ENCODE measurements at regions not wholly inside any gene's neighbourhood (a gene's known extent, or its start where the extent isn't known, plus 50 kb on each side); places are given as distances from the start of the nearest gene placed in this dataset.
"Not testable (repeated sequence)": the region's sequence is repeated elsewhere in the genome, so short reads cannot be mapped to it uniquely, and the experiment has no call there.

DNA sequence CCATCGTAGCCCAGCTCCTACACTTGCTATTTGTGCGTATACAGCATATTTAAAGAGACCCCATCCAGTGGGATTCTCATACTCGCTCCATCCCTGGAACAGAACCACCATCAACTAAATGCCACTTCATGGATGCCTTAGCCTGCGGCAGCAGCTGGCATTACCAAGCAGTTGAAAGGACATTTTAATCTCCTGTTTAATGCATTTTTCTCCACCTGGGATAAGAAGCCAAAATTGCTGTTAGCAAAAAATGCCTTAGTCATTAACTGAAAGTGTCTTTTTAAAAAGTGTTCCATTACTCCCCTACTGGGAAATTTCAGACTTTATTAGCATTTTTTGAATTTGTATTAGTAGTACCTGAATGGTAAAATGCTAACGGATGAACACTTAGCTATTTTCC is 662.6 kb upstream of the MEF2C start:
- Histone ChIP-seq H3K27ac (ENCODE audit: low read depth, low read length) (no peak overlapping the region), H3K9me3 (ENCODE audit: control insufficient read depth in 1 of 2, low read length in 2 of 2) (no peaks in the 10 kb centered on the region), H3K9ac (ENCODE audit: low read depth in 1 of 2, low read length in 2 of 2) (no peak overlapping the region), H3K27me3 (ENCODE audit: control insufficient read depth in 1 of 2, insufficient read depth in 2 of 2, low read length in 2 of 2) (no peaks in the 10 kb centered on the region), H3K4me3 (ENCODE audit: low read depth in 1 of 2, low read length in 2 of 2) (no peak overlapping the region), H3K4me1 (ENCODE audit: control insufficient read depth in 1 of 2, insufficient read depth in 2 of 2, low read length in 2 of 2) (no peaks in the 10 kb centered on the region), H3K36me3 (ENCODE audit: control insufficient read depth in 1 of 2, insufficient read depth in 2 of 2, low read length in 2 of 2) (no peaks in the 10 kb centered on the region)

DNA sequence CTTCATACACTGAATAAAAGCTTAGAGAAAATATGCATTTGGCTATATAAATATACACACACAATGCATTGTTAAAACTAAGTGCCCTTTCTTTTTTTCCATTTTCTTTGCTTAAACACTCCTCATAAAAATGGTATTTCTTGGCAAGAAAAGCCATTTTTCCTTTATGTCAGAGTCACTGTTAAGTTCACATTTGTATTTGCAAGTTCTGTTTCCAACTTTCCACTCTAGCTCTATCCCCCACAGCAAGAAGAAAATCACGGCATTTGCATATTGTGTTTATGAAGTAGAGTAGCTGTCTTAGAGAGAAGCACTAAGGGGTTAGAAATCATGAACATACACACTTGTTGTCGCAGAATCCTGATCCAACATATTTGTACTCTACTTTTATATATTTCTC is 662.1 kb upstream of the MEF2C start:
- Histone ChIP-seq H3K36me3 (ENCODE audit: control insufficient read depth in 1 of 2, insufficient read depth in 2 of 2, low read length in 2 of 2) (no peaks in the 10 kb centered on the region), H3K9me3 (ENCODE audit: control insufficient read depth in 1 of 2, low read length in 2 of 2) (no peaks in the 10 kb centered on the region), H3K9ac (ENCODE audit: low read depth in 1 of 2, low read length in 2 of 2) (no peak overlapping the region), H3K4me3 (ENCODE audit: low read depth in 1 of 2, low read length in 2 of 2) (no peak overlapping the region), H3K27me3 (ENCODE audit: control insufficient read depth in 1 of 2, insufficient read depth in 2 of 2, low read length in 2 of 2) (no peaks in the 10 kb centered on the region), H3K4me1 (ENCODE audit: control insufficient read depth in 1 of 2, insufficient read depth in 2 of 2, low read length in 2 of 2) (no peaks in the 10 kb centered on the region), H3K27ac (ENCODE audit: low read depth, low read length) (no peak overlapping the region)

DNA sequence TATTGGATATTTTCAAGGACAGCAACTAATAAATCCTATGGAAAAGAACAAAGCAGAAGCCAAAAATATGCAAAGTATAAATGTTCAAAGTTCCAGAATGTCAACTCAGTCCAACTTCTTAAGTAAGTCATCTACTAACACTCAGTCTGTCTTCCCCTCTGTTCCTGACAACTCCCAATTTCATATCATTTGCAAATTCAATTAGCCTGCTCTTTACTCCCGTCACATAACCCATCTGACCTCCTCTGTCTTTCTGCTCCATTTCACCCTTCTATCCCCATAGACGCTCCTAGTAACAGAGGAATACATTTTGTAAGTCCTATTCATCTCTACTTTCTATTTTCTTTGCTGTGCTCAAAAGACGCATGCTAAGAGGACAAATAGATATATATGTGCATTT is 659.8 kb upstream of the MEF2C start:
- no peak overlapping the region for H3K27ac ChIP-seq (ENCODE audit: low read depth, low read length)
- no peaks in the 10 kb centered on the region for H3K9me3 ChIP-seq (ENCODE audit: control insufficient read depth in 1 of 2, low read length in 2 of 2)
- H3K36me3 ChIP-seq (ENCODE audit: control insufficient read depth in 1 of 2, insufficient read depth in 2 of 2, low read length in 2 of 2): no peaks in the 10 kb centered on the region
- no peaks in the 10 kb centered on the region for H3K27me3 ChIP-seq (ENCODE audit: control insufficient read depth in 1 of 2, insufficient read depth in 2 of 2, low read length in 2 of 2)
- no peak overlapping the region for H3K4me3 ChIP-seq (ENCODE audit: low read depth in 1 of 2, low read length in 2 of 2)
- H3K9ac ChIP-seq (ENCODE audit: low read depth in 1 of 2, low read length in 2 of 2): no peak overlapping the region
- H3K4me1 ChIP-seq (ENCODE audit: control insufficient read depth in 1 of 2, insufficient read depth in 2 of 2, low read length in 2 of 2): no peaks in the 10 kb centered on the region

DNA sequence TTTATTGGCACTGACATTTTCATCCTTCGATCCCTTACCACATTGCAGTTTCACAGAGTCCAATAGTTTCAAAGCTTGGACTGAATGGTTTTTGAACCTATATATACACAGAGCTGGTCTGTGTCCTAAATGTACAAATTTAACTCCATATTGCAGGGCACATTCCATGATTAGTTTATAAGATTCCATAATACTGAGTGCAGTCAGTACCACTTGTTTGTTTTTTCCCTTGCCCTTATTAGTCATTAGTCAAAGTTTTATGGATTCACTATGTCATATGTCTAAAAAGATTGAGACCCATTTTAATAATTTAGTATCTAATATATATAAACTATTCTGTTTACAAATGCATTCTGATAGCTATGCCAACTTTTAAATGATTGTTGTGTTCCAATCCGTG is 654.8 kb upstream of the MEF2C start:
- no peaks in the 10 kb centered on the region for H3K36me3 ChIP-seq (ENCODE audit: control insufficient read depth in 1 of 2, insufficient read depth in 2 of 2, low read length in 2 of 2)
- H3K27me3 ChIP-seq (ENCODE audit: control insufficient read depth in 1 of 2, insufficient read depth in 2 of 2, low read length in 2 of 2): no peaks in the 10 kb centered on the region
- no peaks in the 10 kb centered on the region for H3K4me1 ChIP-seq (ENCODE audit: control insufficient read depth in 1 of 2, insufficient read depth in 2 of 2, low read length in 2 of 2)
- no peak overlapping the region for H3K27ac ChIP-seq (ENCODE audit: low read depth, low read length)
- H3K9ac ChIP-seq (ENCODE audit: low read depth in 1 of 2, low read length in 2 of 2): no peak overlapping the region
- no peak overlapping the region for H3K4me3 ChIP-seq (ENCODE audit: low read depth in 1 of 2, low read length in 2 of 2)
- no peaks in the 10 kb centered on the region for H3K9me3 ChIP-seq (ENCODE audit: control insufficient read depth in 1 of 2, low read length in 2 of 2)

DNA sequence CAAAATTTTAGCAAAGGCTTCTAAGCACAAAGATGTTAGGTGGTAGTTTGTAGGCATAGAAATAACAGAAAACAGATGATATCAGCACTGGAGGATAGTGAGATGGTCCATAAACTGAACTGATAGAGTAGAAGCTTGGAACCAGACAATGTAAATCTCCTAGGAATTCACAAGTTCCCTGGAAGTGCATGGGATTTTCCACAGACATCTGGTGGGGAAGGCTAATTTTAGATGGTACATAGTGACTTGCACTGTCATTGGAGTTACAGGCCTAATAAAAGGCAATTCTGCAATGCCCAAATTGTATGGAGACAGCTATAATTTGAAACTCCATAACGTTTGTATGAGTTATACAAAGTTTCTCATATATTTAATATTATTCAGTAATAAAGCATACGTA is 653.0 kb upstream of the MEF2C start:
- no peak overlapping the region for H3K9ac ChIP-seq (ENCODE audit: low read depth in 1 of 2, low read length in 2 of 2)
- no peaks in the 10 kb centered on the region for H3K36me3 ChIP-seq (ENCODE audit: control insufficient read depth in 1 of 2, insufficient read depth in 2 of 2, low read length in 2 of 2)
- H3K4me3 ChIP-seq (ENCODE audit: low read depth in 1 of 2, low read length in 2 of 2): no peak overlapping the region
- no peaks in the 10 kb centered on the region for H3K9me3 ChIP-seq (ENCODE audit: control insufficient read depth in 1 of 2, low read length in 2 of 2)
- H3K4me1 ChIP-seq (ENCODE audit: control insufficient read depth in 1 of 2, insufficient read depth in 2 of 2, low read length in 2 of 2): no peaks in the 10 kb centered on the region
- H3K27ac ChIP-seq (ENCODE audit: low read depth, low read length): no peak overlapping the region
- H3K27me3 ChIP-seq (ENCODE audit: control insufficient read depth in 1 of 2, insufficient read depth in 2 of 2, low read length in 2 of 2): no peaks in the 10 kb centered on the region

- no peaks in the 10 kb centered on the region for H3K4me1 ChIP-seq (ENCODE audit: control insufficient read depth in 1 of 2, insufficient read depth in 2 of 2, low read length in 2 of 2)
- H3K27me3 ChIP-seq (ENCODE audit: control insufficient read depth in 1 of 2, insufficient read depth in 2 of 2, low read length in 2 of 2): no peaks in the 10 kb centered on the region
- H3K27ac ChIP-seq (ENCODE audit: low read depth, low read length): no peak overlapping the region
- H3K4me3 ChIP-seq (ENCODE audit: low read depth in 1 of 2, low read length in 2 of 2): no peak overlapping the region
- no peaks in the 10 kb centered on the region for H3K36me3 ChIP-seq (ENCODE audit: control insufficient read depth in 1 of 2, insufficient read depth in 2 of 2, low read length in 2 of 2)
- no peaks in the 10 kb centered on the region for H3K9me3 ChIP-seq (ENCODE audit: control insufficient read depth in 1 of 2, low read length in 2 of 2)
- no peak overlapping the region for H3K9ac ChIP-seq (ENCODE audit: low read depth in 1 of 2, low read length in 2 of 2)
Observed at GRCh38 chr5:89535411-89535810, 652.4 kb upstream of the MEF2C start.

- no peak overlapping the region for H3K4me3 ChIP-seq (ENCODE audit: low read depth in 1 of 2, low read length in 2 of 2)
- H3K27me3 ChIP-seq (ENCODE audit: control insufficient read depth in 1 of 2, insufficient read depth in 2 of 2, low read length in 2 of 2): no peaks in the 10 kb centered on the region
- no peaks in the 10 kb centered on the region for H3K36me3 ChIP-seq (ENCODE audit: control insufficient read depth in 1 of 2, insufficient read depth in 2 of 2, low read length in 2 of 2)
- no peak overlapping the region for H3K9ac ChIP-seq (ENCODE audit: low read depth in 1 of 2, low read length in 2 of 2)
- no peaks in the 10 kb centered on the region for H3K9me3 ChIP-seq (ENCODE audit: control insufficient read depth in 1 of 2, low read length in 2 of 2)
- no peak overlapping the region for H3K27ac ChIP-seq (ENCODE audit: low read depth, low read length)
- H3K4me1 ChIP-seq (ENCODE audit: control insufficient read depth in 1 of 2, insufficient read depth in 2 of 2, low read length in 2 of 2): no peaks in the 10 kb centered on the region
Observed at GRCh38 chr5:89534331-89534730, 651.3 kb upstream of the MEF2C start.

DNA sequence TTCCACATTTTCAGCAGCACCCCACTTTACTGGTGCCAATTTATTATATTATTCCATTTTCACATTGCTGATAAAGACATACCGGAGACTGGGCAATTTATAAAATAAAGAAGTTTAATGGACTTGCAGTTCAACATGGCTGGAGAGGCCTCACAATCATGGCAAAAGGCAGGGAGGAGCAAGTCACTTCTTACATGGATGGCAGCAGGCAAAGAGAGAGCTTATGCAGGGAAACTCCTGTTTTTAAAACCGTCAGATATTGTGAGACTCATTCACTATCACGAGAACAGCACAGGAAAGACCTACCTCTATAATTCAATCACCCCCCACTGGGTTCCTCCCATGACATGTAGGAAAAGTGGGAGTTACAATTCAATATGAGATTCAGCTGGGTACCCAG is 641.8 kb upstream of the MEF2C start:
- Histone ChIP-seq H3K9me3 (ENCODE audit: control insufficient read depth in 1 of 2, low read length in 2 of 2) (no peaks in the 10 kb centered on the region), H3K27ac (ENCODE audit: low read depth, low read length) (no peak overlapping the region), H3K36me3 (ENCODE audit: control insufficient read depth in 1 of 2, insufficient read depth in 2 of 2, low read length in 2 of 2) (no peaks in the 10 kb centered on the region), H3K27me3 (ENCODE audit: control insufficient read depth in 1 of 2, insufficient read depth in 2 of 2, low read length in 2 of 2) (no peaks in the 10 kb centered on the region), H3K4me1 (ENCODE audit: control insufficient read depth in 1 of 2, insufficient read depth in 2 of 2, low read length in 2 of 2) (no peaks in the 10 kb centered on the region), H3K4me3 (ENCODE audit: low read depth in 1 of 2, low read length in 2 of 2) (no peak overlapping the region), H3K9ac (ENCODE audit: low read depth in 1 of 2, low read length in 2 of 2) (no peak overlapping the region)

GRCh38 chr5:89523867-89524266 is 640.9 kb upstream of the MEF2C start:
- H3K27ac ChIP-seq (ENCODE audit: low read depth, low read length); H3K4me3 ChIP-seq (ENCODE audit: low read depth in 1 of 2, low read length in 2 of 2); H3K9ac ChIP-seq (ENCODE audit: low read depth in 1 of 2, low read length in 2 of 2); H3K9me3 ChIP-seq (ENCODE audit: control insufficient read depth in 1 of 2, low read length in 2 of 2); H3K4me1 ChIP-seq (ENCODE audit: control insufficient read depth in 1 of 2, insufficient read depth in 2 of 2, low read length in 2 of 2); H3K27me3 ChIP-seq (ENCODE audit: control insufficient read depth in 1 of 2, insufficient read depth in 2 of 2, low read length in 2 of 2); H3K36me3 ChIP-seq (ENCODE audit: control insufficient read depth in 1 of 2, insufficient read depth in 2 of 2, low read length in 2 of 2): not testable (repeated sequence)

- Histone ChIP-seq H3K9ac (ENCODE audit: low read depth in 1 of 2, low read length in 2 of 2) (no peak overlapping the region), H3K4me3 (ENCODE audit: low read depth in 1 of 2, low read length in 2 of 2) (no peak overlapping the region), H3K27me3 (ENCODE audit: control insufficient read depth in 1 of 2, insufficient read depth in 2 of 2, low read length in 2 of 2) (no peaks in the 10 kb centered on the region), H3K9me3 (ENCODE audit: control insufficient read depth in 1 of 2, low read length in 2 of 2) (no peaks in the 10 kb centered on the region), H3K27ac (ENCODE audit: low read depth, low read length) (no peak overlapping the region), H3K36me3 (ENCODE audit: control insufficient read depth in 1 of 2, insufficient read depth in 2 of 2, low read length in 2 of 2) (no peaks in the 10 kb centered on the region), H3K4me1 (ENCODE audit: control insufficient read depth in 1 of 2, insufficient read depth in 2 of 2, low read length in 2 of 2) (no peaks in the 10 kb centered on the region)
Observed at GRCh38 chr5:89520771-89521170, 637.8 kb upstream of the MEF2C start.

DNA sequence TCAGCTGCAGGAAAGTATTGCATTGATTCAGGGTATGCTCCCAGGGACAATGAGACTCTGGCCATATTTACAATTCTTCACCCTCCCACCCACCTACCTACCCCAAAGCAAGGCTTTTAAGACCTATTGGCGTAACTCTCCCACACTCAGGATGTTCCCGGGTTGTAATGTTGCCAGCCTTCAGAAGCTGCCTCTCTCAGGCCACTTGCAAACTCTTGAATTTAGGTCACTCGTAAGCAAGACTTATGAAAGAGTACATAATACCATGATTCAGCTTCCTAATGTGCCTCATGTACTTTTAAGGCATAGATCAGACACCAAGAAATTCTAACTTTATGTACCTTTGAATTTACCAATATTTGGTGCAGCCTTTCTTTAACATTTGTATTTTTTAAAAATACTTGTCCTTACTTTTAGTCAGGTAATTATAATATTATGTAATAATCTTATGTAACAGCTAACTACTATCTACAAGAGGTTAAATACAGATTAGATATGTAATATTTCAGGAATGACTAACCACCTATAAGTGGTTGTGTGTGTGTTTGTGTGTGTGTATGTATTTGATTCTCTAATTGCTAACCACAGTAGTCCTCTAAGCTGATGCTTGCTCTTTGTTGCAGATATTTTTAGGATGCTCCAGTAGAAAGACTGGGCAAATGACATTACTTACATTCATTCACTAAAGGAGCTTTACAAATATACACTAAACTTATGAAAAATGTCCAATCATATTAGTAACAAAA is 630.5 kb upstream of the MEF2C start:
- Histone ChIP-seq H3K4me3 (ENCODE audit: low read depth in 1 of 2, low read length in 2 of 2) (no peak overlapping the region), H3K9ac (ENCODE audit: low read depth in 1 of 2, low read length in 2 of 2) (no peak overlapping the region), H3K27me3 (ENCODE audit: control insufficient read depth in 1 of 2, insufficient read depth in 2 of 2, low read length in 2 of 2) (no peaks in the 10 kb centered on the region), H3K4me1 (ENCODE audit: control insufficient read depth in 1 of 2, insufficient read depth in 2 of 2, low read length in 2 of 2) (no peaks in the 10 kb centered on the region), H3K9me3 (ENCODE audit: control insufficient read depth in 1 of 2, low read length in 2 of 2) (no peaks in the 10 kb centered on the region), H3K27ac (ENCODE audit: low read depth, low read length) (no peak overlapping the region), H3K36me3 (ENCODE audit: control insufficient read depth in 1 of 2, insufficient read depth in 2 of 2, low read length in 2 of 2) (no peaks in the 10 kb centered on the region)
